ENCODE measurements at regions not wholly inside any gene's neighbourhood (a gene's known extent, or its start where the extent isn't known, plus 50 kb on each side); places are given as distances from the start of the nearest gene placed in this dataset.

DNA sequence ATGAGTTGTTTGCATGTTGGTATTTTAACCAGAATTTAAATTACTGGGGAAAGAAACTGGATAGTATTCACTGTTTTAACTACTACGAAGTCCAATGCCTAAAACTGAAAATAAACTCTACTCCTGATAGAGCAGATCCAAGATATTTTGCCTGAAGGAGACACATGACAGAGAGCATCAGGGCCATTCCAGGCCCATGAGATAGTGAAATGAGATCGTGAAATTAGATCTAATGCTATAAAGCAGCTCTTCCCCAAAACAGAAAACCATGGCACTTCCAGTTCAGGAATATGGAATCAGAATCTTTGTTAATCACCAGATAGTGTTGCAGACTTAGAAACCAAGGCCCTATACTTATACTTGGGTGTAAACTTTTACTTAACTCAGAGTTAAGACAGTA is 124.3 kb upstream of the CACNA2D1 start:
- DNase-seq (ENCODE audit: low read depth in 3 of 3, low spot score in 2 of 3) = no peak

DNA sequence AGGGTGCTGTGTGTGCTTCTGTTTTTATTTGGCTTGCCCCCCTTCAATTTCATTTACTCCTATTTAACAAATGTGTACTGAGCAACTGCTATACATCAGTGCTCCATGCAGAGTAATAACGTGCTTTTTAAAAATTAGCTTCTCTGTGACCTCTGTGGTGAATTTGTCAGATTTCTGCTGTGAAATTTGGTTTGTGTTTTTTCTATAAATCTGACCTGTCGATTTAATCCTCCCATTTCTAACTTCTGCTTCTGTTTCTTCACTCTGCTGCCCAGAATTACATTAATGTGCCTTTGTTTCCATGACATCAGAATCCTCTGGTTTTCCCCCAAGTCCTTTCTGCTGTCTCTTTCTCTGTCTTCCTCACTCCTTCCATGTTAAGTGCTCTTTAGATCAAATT is 123.8 kb upstream of the CACNA2D1 start:
- DNase-seq (ENCODE audit: low read depth in 3 of 3, low spot score in 2 of 3) = no peak

- no peak for DNase-seq (ENCODE audit: low read depth in 3 of 3, low spot score in 2 of 3)
Measured at GRCh38 chr7:82566752-82567151, 123.2 kb upstream of the CACNA2D1 start.

- DNase-seq (ENCODE audit: low read depth in 3 of 3, low spot score in 2 of 3) = no peak
Measured at GRCh38 chr7:82562716-82563404, 119.3 kb upstream of the CACNA2D1 start.

GRCh38 chr7:82559193-82559805 is 115.7 kb upstream of the CACNA2D1 start:
- no peak for DNase-seq (ENCODE audit: low read depth in 3 of 3, low spot score in 2 of 3)

GRCh38 chr7:82549616-82550285 is 106.2 kb upstream of the CACNA2D1 start:
- DNase-seq (ENCODE audit: low read depth in 3 of 3, low spot score in 2 of 3) = no peak

DNA sequence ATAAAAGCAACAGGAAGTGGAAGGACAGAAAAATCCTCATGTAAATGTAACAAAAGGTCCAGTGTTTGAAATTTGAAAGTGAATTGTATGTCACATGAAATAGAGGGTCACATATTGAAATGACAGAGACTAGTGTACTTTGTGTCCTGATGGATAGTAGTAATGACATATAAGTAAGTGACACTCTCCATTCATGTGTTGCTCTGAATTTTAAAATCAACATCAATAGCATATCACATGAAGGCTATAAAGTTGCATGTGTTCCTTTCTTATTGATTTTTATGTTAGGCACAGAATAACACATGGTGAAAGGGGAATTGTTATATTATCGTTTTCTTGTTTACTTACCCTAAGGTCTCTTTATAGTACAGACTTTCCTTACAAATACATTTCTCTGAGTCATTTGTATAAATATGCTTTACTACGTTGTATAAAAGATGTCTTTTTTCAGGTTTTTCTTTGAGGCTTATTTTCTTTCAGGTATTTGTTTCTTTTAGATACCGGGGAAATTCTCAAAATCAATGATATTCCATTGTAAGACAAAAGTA is 104.6 kb upstream of the CACNA2D1 start:
- DNase-seq (ENCODE audit: low read depth in 3 of 3, low spot score in 2 of 3) = no peak

- no peak for DNase-seq (ENCODE audit: low read depth in 3 of 3, low spot score in 2 of 3)
Measured at GRCh38 chr7:82542665-82543064, 99.1 kb upstream of the CACNA2D1 start.

DNA sequence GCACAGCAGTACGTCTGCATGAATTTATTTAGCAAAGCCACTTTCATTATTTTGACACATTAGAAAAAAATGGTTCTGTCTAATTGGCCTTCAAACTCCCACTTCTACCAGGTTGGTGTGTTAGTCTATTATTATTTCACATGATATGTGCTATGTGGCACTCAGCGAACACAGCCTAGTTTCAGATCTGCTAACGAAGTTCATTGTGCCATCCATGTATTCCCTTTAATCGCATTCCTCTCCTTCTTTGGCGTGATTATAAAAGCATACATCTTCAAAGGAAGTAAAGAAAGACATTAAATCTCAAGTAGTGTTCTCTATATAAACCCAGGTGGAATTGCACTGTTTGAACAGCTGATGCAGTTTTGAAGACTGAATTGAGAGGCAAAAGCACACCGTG is 96.4 kb upstream of the CACNA2D1 start:
- DNase-seq (ENCODE audit: low read depth in 3 of 3, low spot score in 2 of 3) = no peak

DNA sequence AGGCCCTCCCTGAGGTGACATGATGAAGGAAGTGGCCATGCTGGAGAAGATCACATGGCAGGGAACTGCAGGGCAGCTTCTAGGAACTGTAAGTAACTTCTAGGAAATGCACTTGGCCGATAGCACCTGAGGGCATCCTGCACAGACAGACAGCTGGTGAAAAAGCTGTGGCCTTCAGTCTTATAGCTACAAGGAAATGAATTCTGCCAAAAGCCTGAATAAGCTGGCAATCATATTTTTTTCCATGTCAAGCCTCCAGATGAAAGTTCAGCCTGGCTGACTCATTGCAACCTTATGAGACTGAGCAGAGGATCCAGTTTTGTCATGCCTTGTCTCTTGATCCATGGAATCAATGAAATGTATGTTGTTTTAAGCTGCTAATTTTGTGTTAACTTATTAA is 91.1 kb upstream of the CACNA2D1 start:
- no peak for DNase-seq (ENCODE audit: low read depth in 3 of 3, low spot score in 2 of 3)

GRCh38 chr7:82530361-82530760 is 86.8 kb upstream of the CACNA2D1 start:
- no peak for DNase-seq (ENCODE audit: low read depth in 3 of 3, low spot score in 2 of 3)

DNA sequence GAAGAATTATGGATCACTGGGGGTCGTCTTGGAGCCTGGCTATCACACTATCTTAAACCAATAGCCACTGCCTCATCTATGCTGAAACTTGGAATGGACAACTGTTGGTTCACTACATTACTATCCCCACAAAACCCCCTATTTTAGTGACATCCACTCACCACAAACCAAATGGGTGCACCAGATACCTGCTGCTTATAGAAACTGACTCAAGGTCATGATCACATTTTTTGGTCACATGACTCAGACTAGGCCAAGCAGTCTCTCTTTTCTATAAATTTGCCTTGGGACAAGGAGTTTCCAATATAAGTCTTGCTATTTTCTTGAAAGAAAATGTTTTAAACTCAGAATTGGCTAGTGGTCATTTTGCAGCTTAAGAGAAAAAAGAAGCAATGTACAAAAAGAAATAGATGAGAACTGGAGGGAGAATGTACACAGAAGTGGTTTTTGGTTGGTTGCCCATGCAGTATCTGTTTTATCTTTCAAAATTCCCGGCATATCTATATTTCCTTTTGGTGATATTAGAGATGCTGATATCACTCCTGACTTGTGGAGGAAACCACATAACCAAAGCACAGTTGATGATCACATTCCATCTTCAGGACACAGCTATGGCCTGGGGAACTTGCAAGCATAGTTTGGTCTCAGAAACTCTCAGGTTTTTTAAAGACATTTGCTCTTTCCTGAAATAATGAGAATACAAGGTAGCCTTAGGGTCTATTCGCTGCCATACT is 85.2 kb upstream of the CACNA2D1 start:
- no peak for DNase-seq (ENCODE audit: low read depth in 3 of 3, low spot score in 2 of 3)

DNA sequence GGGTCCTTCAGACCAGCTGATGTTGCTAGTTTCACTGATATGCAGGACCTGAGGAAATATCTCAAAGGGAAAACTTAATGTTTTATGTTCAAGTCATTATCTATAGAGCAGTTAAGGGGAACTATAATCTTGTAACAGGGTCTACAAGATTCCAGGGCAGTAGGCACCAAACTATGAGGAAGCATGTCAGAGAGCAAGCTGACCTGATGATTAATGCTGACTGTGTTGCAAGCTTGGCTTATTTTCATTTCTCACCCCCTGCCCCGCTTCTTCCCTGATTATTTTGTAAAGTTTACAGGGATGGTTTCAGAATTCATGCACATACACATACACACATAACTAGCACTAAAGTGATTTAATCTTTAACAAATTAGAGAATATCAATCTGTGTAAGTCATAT is 84.3 kb upstream of the CACNA2D1 start:
- DNase-seq (ENCODE audit: low read depth in 3 of 3, low spot score in 2 of 3) = no peak

DNA sequence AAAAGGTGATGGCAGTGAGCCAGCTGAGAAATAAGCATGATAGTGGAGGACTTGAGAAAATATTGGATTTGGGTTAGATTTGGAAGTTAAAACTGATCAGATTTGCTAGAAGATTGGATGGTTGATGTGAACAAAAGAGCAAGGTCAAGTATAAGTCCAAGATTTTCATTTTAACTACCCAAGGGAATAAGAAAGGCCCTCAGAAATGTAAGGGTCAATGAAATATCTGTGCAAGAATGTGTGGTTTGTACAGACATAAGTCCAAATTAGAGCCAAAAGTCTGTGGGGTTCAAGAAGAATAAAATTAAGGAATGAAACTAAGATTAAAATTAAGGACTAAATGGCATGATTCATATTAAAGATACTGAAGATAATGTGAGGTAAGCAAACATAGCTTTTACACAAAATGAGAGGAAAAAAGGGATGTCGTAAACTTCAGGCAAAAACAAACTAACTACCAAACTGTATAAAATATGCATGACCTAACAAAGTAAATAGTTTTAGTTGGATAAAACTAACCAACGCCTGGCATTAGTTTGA is 78.4 kb upstream of the CACNA2D1 start:
- DNase-seq (ENCODE audit: low read depth in 3 of 3, low spot score in 2 of 3) = no peak

GRCh38 chr7:82517050-82517449 is 73.5 kb upstream of the CACNA2D1 start:
- DNase-seq (ENCODE audit: low read depth in 3 of 3, low spot score in 2 of 3) = no peak

DNA sequence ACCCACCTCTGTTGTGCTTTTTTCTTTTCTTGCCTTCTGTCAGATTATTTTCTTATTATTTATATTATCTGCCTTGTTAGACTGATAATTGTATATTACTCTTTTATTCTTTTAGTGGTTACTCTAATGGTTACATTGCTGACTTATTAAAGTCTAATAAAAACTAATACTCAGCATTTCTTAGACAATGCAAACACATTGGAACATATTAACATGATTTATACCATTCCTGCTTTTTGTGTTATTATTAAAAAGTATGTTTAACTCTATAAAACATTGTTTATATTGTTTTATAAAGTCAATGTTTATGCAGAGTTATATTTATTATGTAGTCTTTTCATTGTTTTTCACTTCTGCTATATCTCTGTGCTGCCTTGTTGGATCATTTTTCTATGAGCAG is 68.0 kb upstream of the CACNA2D1 start:
- DNase-seq (ENCODE audit: low read depth in 3 of 3, low spot score in 2 of 3) = no peak

GRCh38 chr7:82507976-82508677 is 64.5 kb upstream of the CACNA2D1 start:
- DNase-seq (ENCODE audit: low read depth in 3 of 3, low spot score in 2 of 3) = no peak

GRCh38 chr7:82507365-82507975 is 63.9 kb upstream of the CACNA2D1 start:
- no peak for DNase-seq (ENCODE audit: low read depth in 3 of 3, low spot score in 2 of 3)

DNA sequence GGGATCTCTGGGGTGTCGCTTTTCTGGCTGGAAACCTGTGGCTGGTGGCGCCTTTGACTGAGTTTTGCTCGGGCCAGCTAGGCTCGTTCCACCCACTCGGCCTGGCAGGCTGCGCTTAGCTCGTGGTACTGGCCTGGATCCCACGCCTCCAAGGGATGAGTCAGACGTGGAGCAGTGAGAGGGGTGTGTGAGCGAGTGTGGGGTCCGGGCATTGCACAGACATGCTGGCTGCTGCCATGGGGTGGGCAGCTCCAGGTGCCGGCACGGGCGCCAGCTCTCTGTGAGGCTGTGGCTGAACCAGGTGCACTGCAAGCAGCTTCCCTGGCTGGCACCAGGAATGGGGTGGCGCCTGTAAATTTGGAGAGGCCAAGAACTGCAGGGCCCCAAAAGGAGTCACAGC is 63.1 kb upstream of the CACNA2D1 start:
- no peak for DNase-seq (ENCODE audit: low read depth in 3 of 3, low spot score in 2 of 3)

- DNase-seq (ENCODE audit: low read depth in 3 of 3, low spot score in 2 of 3) = no peak
Measured at GRCh38 chr7:82506208-82506607, 62.6 kb upstream of the CACNA2D1 start.

Data from right renal cortex interstitium (tissue), 3 donors.